HepG2 (cell line): ENCODE measurements at regions not wholly inside any gene's neighbourhood (a gene's known extent, or its start where the extent isn't known, plus 50 kb on each side); places are given as distances from the start of the nearest gene placed in this dataset.

Experiments used
- BHLHE40 ChIP-seq: IDR thresholded peaks from 2 replicates; pipeline ENCODE4 v1.6.1; 2011; ENCODE audit warnings: low read length, improper control_type of control experiment
- CEBPZ ChIP-seq: IDR thresholded peaks from 2 replicates; pipeline ENCODE4 v1.6.1; 2012; ENCODE audit warnings: low read length, improper control_type of control experiment
- EZH2 ChIP-seq: conservative IDR thresholded peaks from 2 replicates; pipeline ENCODE4 v1.6.1; 2012; ENCODE audit warnings: mild to moderate bottlenecking, low read depth, low read length, moderate library complexity
- MAFK ChIP-seq, 2 experiments: IDR thresholded peaks in 1 of 2; conservative IDR thresholded peaks in 1 of 2; 2 replicates each; pipeline ENCODE4 v1.6.1; 2011; ENCODE audit warnings: improper control_type of control experiment in 2 of 2, low read length in 2 of 2
- NFIC ChIP-seq: IDR thresholded peaks from 2 replicates; pipeline ENCODE4 v1.6.1; 2012; ENCODE audit warnings: mild to moderate bottlenecking, low read length, inconsistent platforms
- POGZ ChIP-seq: sonication (generic); formaldehyde crosslinking; IDR thresholded peaks from 2 replicates; pipeline ENCODE4 v1.4.0; 2020; ENCODE audit warnings: mild to moderate bottlenecking, missing genetic modification reagents
- POLR2A ChIP-seq, 2 experiments: IDR thresholded peaks; 2 replicates each; pipeline ENCODE4 v1.6.1; 2011; ENCODE audit warnings: low read depth in 2 of 2, low read length in 2 of 2, mild to moderate bottlenecking in 1 of 2, moderate library complexity in 1 of 2; ENCODE audit not compliant: insufficient read depth in 1 of 2
- STAT6 ChIP-seq: sonication (generic); formaldehyde crosslinking; IDR thresholded peaks from 2 replicates; pipeline ENCODE4 v1.4.0; 2020; ENCODE audit warnings: missing genetic modification reagents, mild to moderate bottlenecking, borderline replicate concordance
- ZBTB39 ChIP-seq: sonication (generic); formaldehyde crosslinking; IDR thresholded peaks from 2 replicates; pipeline ENCODE4 v1.5.0; 2020; ENCODE audit warnings: missing genetic modification reagents
- ZFP37 ChIP-seq: sonication (generic); formaldehyde crosslinking; IDR thresholded peaks from 2 replicates; pipeline ENCODE4 v1.4.0; 2020; ENCODE audit warnings: missing genetic modification reagents, borderline replicate concordance
- ZFP41 ChIP-seq: sonication (generic); formaldehyde crosslinking; IDR thresholded peaks from 2 replicates; pipeline ENCODE4 v1.4.0; 2020; ENCODE audit warnings: mild to moderate bottlenecking, missing genetic modification reagents, borderline replicate concordance
- ZFX ChIP-seq: sonication (generic); formaldehyde crosslinking; IDR thresholded peaks from 2 replicates; pipeline ENCODE4 v1.4.0; 2020; ENCODE audit warnings: mild to moderate bottlenecking, low read depth, missing genetic modification reagents, moderate library complexity
- TF ChIP-seq, protein P1 (sequence below): sonication (generic); formaldehyde crosslinking; IDR thresholded peaks from 2 replicates; pipeline ENCODE4 v1.5.0; 2020; ENCODE audit warnings: mild to moderate bottlenecking, missing genetic modification reagents, moderate library complexity

GRCh38 chr3:72323773-72324172 is 524.5 kb downstream of the SHQ1 start:
- TF ChIP-seq EZH2, result no peak
- no peak for TF ChIP-seq CEBPZ
- TF ChIP-seq POLR2A (IDR thresholded peaks at IDR 0.05; ENCODE audit: insufficient read depth in 1 of 2, low read depth in 2 of 2, low read length in 2 of 2), result no peak
- TF ChIP-seq BHLHE40, result no peak
- no peak for TF ChIP-seq STAT6 (CRISPR knock-in tag)
- TF ChIP-seq, protein P1, sequence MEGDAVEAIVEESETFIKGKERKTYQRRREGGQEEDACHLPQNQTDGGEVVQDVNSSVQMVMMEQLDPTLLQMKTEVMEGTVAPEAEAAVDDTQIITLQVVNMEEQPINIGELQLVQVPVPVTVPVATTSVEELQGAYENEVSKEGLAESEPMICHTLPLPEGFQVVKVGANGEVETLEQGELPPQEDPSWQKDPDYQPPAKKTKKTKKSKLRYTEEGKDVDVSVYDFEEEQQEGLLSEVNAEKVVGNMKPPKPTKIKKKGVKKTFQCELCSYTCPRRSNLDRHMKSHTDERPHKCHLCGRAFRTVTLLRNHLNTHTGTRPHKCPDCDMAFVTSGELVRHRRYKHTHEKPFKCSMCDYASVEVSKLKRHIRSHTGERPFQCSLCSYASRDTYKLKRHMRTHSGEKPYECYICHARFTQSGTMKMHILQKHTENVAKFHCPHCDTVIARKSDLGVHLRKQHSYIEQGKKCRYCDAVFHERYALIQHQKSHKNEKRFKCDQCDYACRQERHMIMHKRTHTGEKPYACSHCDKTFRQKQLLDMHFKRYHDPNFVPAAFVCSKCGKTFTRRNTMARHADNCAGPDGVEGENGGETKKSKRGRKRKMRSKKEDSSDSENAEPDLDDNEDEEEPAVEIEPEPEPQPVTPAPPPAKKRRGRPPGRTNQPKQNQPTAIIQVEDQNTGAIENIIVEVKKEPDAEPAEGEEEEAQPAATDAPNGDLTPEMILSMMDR (CRISPR knock-in tag), result no peak
- TF ChIP-seq MAFK (conservative IDR thresholded peaks at IDR 0.05 in 1 of 2, IDR thresholded peaks at IDR 0.05 in 1 of 2; ENCODE audit: low read length in 2 of 2), result no peak
- TF ChIP-seq POGZ (CRISPR knock-in tag), result no peak
- no peak for TF ChIP-seq ZBTB39 (CRISPR knock-in tag)
- TF ChIP-seq NFIC, result no peak
- no peak for TF ChIP-seq ZFP37 (CRISPR knock-in tag)
- TF ChIP-seq ZFX (CRISPR knock-in tag), result no peak
- TF ChIP-seq ZFP41 (CRISPR knock-in tag), result no peak
